ENCODE measurements at regions not wholly inside any gene's neighbourhood (a gene's known extent, or its start where the extent isn't known, plus 50 kb on each side); places are given as distances from the start of the nearest gene placed in this dataset.

GRCh38 chr5:61617995-61618525, 286.0 kb downstream of the ZSWIM6 start:
- Histone ChIP-seq H3K9me3 (ENCODE audit: control insufficient read depth, insufficient read depth, low read length) (no peaks in the 10 kb centered on the region), H3K4me3 (ENCODE audit: low read length) (no peak overlapping the region), H3K27ac (ENCODE audit: low read length) (no peak overlapping the region), H3K27me3 (ENCODE audit: control insufficient read depth, insufficient read depth, low read length) (no peaks in the 10 kb centered on the region), H3K36me3 (ENCODE audit: control insufficient read depth, insufficient read depth, low read length) (no peaks in the 10 kb centered on the region), H3K4me1 (ENCODE audit: control insufficient read depth, insufficient read depth, low read length) (no peaks in the 10 kb centered on the region)
- H3K4me3 Mint-ChIP-seq: no peak overlapping the region
- 60% methylated on average over 2 of the region's 2 CpGs for WGBS (ENCODE audit: insufficient coverage)
- intact Hi-C loops (cut with micrococcal nuclease): no loop called here
- no peak for DNase-seq
- no peak overlapping the region for H3K27ac Mint-ChIP-seq
- H3K9me3 Mint-ChIP-seq: no peaks in the 10 kb centered on the region
- H3K36me3 Mint-ChIP-seq: no peaks in the 10 kb centered on the region
- no peak for TF ChIP-seq CTCF (IDR thresholded peaks at IDR 0.05)
- no peak for ATAC-seq
- H3K27me3 Mint-ChIP-seq (ENCODE audit: low read depth in 2 of 2): peaks cover 19 to 52% of the 10 kb centered on the region in 2 donors
- no peaks in the 10 kb centered on the region for H3K4me1 Mint-ChIP-seq

- no peak for TF ChIP-seq CTCF (IDR thresholded peaks at IDR 0.05)
- Mint-ChIP-seq H3K4me3 (no peak overlapping the region), H3K9me3 (no peaks in the 10 kb centered on the region), H3K27me3 (ENCODE audit: low read depth in 2 of 2) (peaks cover 19 to 48% of the 10 kb centered on the region in 2 donors), H3K36me3 (no peaks in the 10 kb centered on the region), H3K4me1 (no peaks in the 10 kb centered on the region), H3K27ac (no peak overlapping the region)
- no peaks in the 10 kb centered on the region for H3K4me1 ChIP-seq (ENCODE audit: control insufficient read depth, insufficient read depth, low read length)
- DNase-seq: no peak
- no peak overlapping the region for H3K27ac ChIP-seq (ENCODE audit: low read length)
- ATAC-seq: no peak
- WGBS (ENCODE audit: insufficient coverage): 84% methylated on average over 4 of the region's 4 CpGs
- intact Hi-C loops (cut with micrococcal nuclease): no loop called here
- no peak overlapping the region for H3K4me3 ChIP-seq (ENCODE audit: low read length)
- no peaks in the 10 kb centered on the region for H3K27me3 ChIP-seq (ENCODE audit: control insufficient read depth, insufficient read depth, low read length)
- H3K36me3 ChIP-seq (ENCODE audit: control insufficient read depth, insufficient read depth, low read length): no peaks in the 10 kb centered on the region
- H3K9me3 ChIP-seq (ENCODE audit: control insufficient read depth, insufficient read depth, low read length): no peaks in the 10 kb centered on the region
These were observed 286.5 kb downstream of the ZSWIM6 start for GRCh38 chr5:61618577-61618976.

- no peak for DNase-seq
- Mint-ChIP-seq H3K4me3 (no peak overlapping the region), H3K36me3 (no peaks in the 10 kb centered on the region), H3K9me3 (no peaks in the 10 kb centered on the region), H3K27me3 (ENCODE audit: low read depth in 2 of 2) (peaks cover 16 to 46% of the 10 kb centered on the region in 2 donors), H3K4me1 (no peaks in the 10 kb centered on the region), H3K27ac (no peak overlapping the region)
- H3K27me3 ChIP-seq (ENCODE audit: control insufficient read depth, insufficient read depth, low read length): no peaks in the 10 kb centered on the region
- TF ChIP-seq CTCF (IDR thresholded peaks at IDR 0.05): no peak
- H3K4me3 ChIP-seq (ENCODE audit: low read length): no peak overlapping the region
- H3K36me3 ChIP-seq (ENCODE audit: control insufficient read depth, insufficient read depth, low read length): no peaks in the 10 kb centered on the region
- 61% methylated on average over 3 of the region's 3 CpGs for WGBS (ENCODE audit: insufficient coverage)
- H3K4me1 ChIP-seq (ENCODE audit: control insufficient read depth, insufficient read depth, low read length): no peaks in the 10 kb centered on the region
- H3K9me3 ChIP-seq (ENCODE audit: control insufficient read depth, insufficient read depth, low read length): no peaks in the 10 kb centered on the region
- ATAC-seq: no peak
- intact Hi-C loops (cut with micrococcal nuclease): no loop called here
- no peak overlapping the region for H3K27ac ChIP-seq (ENCODE audit: low read length)
These were observed 287.2 kb downstream of the ZSWIM6 start for GRCh38 chr5:61619289-61619688.

- H3K9me3 Mint-ChIP-seq: no peaks in the 10 kb centered on the region
- H3K36me3 Mint-ChIP-seq: no peaks in the 10 kb centered on the region
- no peak for ATAC-seq
- no peak for TF ChIP-seq CTCF (IDR thresholded peaks at IDR 0.05)
- H3K27ac ChIP-seq (ENCODE audit: low read length): no peak overlapping the region
- peaks cover under 1% of the 10 kb centered on the region for H3K4me1 ChIP-seq (ENCODE audit: control insufficient read depth, insufficient read depth, low read length)
- no peak for DNase-seq
- 87% methylated on average over 8 of the region's 8 CpGs for WGBS (ENCODE audit: insufficient coverage)
- intact Hi-C loops (cut with micrococcal nuclease): no loop called here
- H3K4me1 Mint-ChIP-seq: peaks cover 0 to 2% of the 10 kb centered on the region in 2 donors
- H3K36me3 ChIP-seq (ENCODE audit: control insufficient read depth, insufficient read depth, low read length): no peaks in the 10 kb centered on the region
- H3K27me3 Mint-ChIP-seq (ENCODE audit: low read depth in 2 of 2): peaks cover 22 to 53% of the 10 kb centered on the region in 2 donors
- peaks cover 5% of the 10 kb centered on the region for H3K27me3 ChIP-seq (ENCODE audit: control insufficient read depth, insufficient read depth, low read length)
- no peak overlapping the region for H3K4me3 ChIP-seq (ENCODE audit: low read length)
- H3K4me3 Mint-ChIP-seq: no peak overlapping the region
- H3K9me3 ChIP-seq (ENCODE audit: control insufficient read depth, insufficient read depth, low read length): no peaks in the 10 kb centered on the region
- H3K27ac Mint-ChIP-seq: no peak overlapping the region
These were observed 287.9 kb downstream of the ZSWIM6 start for GRCh38 chr5:61619777-61620518.

Measured in natural killer cell (primary cell).